Astrocyte (in vitro differentiated cells and primary cell): ENCODE measurements at regions not wholly inside any gene's neighbourhood (a gene's known extent, or its start where the extent isn't known, plus 50 kb on each side); places are given as distances from the start of the nearest gene placed in this dataset.

Experiments
- DNase-seq: peaks from one replicate; pipeline ENCODE4 v3.0.0-alpha.2; 2010; ENCODE audit warnings: low read depth
- FAIRE-seq: peaks from 2 replicates; lab custom pipeline; 2011; peaks lifted over from hg19 to GRCh38; lab: Jason Lieb, UNC
- H2AFZ ChIP-seq: 2 replicates; pipeline ENCODE4 v1.6.0; 2012; ENCODE audit warnings: low read depth, low read length, inconsistent platforms
- H3K27ac ChIP-seq: 2 replicates; pipeline ENCODE4 v1.5.1; 2011; ENCODE audit warnings: low read depth, low read length, inconsistent platforms
- H3K27me3 ChIP-seq: 2 replicates; pipeline ENCODE4 v1.6.0; 2011; ENCODE audit warnings: low read length, inconsistent platforms; ENCODE audit not compliant: insufficient read depth
- H3K36me3 ChIP-seq: 2 replicates; pipeline ENCODE4 v1.5.1; 2011; ENCODE audit warnings: low read length, inconsistent platforms; ENCODE audit not compliant: insufficient read depth
- H3K4me1 ChIP-seq: 2 replicates; pipeline ENCODE4 v1.5.1; 2011; ENCODE audit warnings: low read length, inconsistent platforms; ENCODE audit not compliant: insufficient read depth
- H3K4me2 ChIP-seq: 2 replicates; pipeline ENCODE4 v1.6.0; 2012; ENCODE audit warnings: low read length, inconsistent platforms
- H3K4me3 ChIP-seq: 2 replicates; pipeline ENCODE4 v1.5.1; 2011; ENCODE audit warnings: low read depth, mild to moderate bottlenecking, low read length, inconsistent platforms; ENCODE audit not compliant: insufficient read depth
- H3K79me2 ChIP-seq: 2 replicates; pipeline ENCODE4 v1.6.0; 2012; ENCODE audit warnings: mild to moderate bottlenecking, low read length, inconsistent platforms; ENCODE audit not compliant: insufficient read depth
- H3K9ac ChIP-seq: 2 replicates; pipeline ENCODE4 v1.6.0; 2012; ENCODE audit warnings: mild to moderate bottlenecking, low read length, inconsistent platforms
- H3K9me3 ChIP-seq: 2 replicates; pipeline ENCODE4 v1.5.1; 2012; ENCODE audit warnings: low read depth, mild to moderate bottlenecking, low read length, inconsistent platforms; ENCODE audit not compliant: insufficient read depth
- H4K20me1 ChIP-seq: 2 replicates; pipeline ENCODE4 v1.6.0; 2012; ENCODE audit warnings: low read length, inconsistent platforms; ENCODE audit not compliant: insufficient read depth
- H3K27ac Mint-ChIP-seq: one replicate; pipeline ENCODE4 v1.8.0; 2021; ENCODE audit warnings: mild to moderate bottlenecking, mixed read lengths; ENCODE audit not compliant: unreplicated experiment
- H3K27me3 Mint-ChIP-seq: one replicate; pipeline ENCODE4 v1.8.0; 2021; ENCODE audit warnings: low read depth, mixed read lengths; ENCODE audit not compliant: unreplicated experiment
- H3K36me3 Mint-ChIP-seq: one replicate; pipeline ENCODE4 v1.8.0; 2021; ENCODE audit warnings: low read depth, mixed read lengths; ENCODE audit not compliant: unreplicated experiment
- H3K4me1 Mint-ChIP-seq: one replicate; pipeline ENCODE4 v1.8.0; 2021; ENCODE audit warnings: low read depth, mixed read lengths; ENCODE audit not compliant: unreplicated experiment
- H3K4me3 Mint-ChIP-seq: one replicate; pipeline ENCODE4 v1.8.0; 2021; ENCODE audit warnings: mild to moderate bottlenecking, moderate library complexity, mixed read lengths; ENCODE audit not compliant: unreplicated experiment
- H3K9me3 Mint-ChIP-seq: one replicate; pipeline ENCODE4 v1.8.0; 2021; ENCODE audit warnings: mild to moderate bottlenecking, mixed read lengths; ENCODE audit not compliant: unreplicated experiment
- EZH2 ChIP-seq: IDR thresholded peaks from 2 replicates; pipeline ENCODE4 v1.6.1; 2012; ENCODE audit warnings: mild to moderate bottlenecking, low read length, inconsistent platforms; ENCODE audit not compliant: insufficient read depth
- TF ChIP-seq, protein P1 (sequence below): IDR thresholded peaks from 2 replicates; pipeline ENCODE4 v1.5.1; 2011; ENCODE audit warnings: low read depth, mild to moderate bottlenecking, inconsistent platforms, low read length, moderate library complexity; ENCODE audit not compliant: insufficient read depth

DNA sequence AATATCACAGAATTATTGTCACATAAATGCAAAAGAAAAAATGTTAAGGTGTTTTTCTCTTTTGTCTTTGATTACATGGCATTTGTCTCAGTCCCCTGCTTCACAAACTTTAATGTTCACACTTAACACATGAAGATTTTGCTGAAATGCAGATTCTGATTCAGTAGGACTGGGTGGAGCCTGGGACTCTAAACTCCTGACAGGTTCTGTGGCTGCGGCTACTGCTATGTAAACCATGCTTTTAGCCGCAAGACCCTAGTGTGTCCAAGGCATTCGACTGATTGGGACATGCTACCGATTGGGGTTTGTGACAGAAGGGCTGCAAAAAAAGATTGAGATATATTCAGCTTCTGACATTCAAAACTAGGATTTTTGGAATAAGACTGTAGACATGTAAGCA lies 72.6 kb upstream of the SLC35F4 start:
- Mint-ChIP-seq H3K4me1 (no peaks in the 10 kb centered on the region), H3K9me3 (no peaks in the 10 kb centered on the region), H3K27me3 (no peaks in the 10 kb centered on the region), H3K27ac (no peak overlapping the region), H3K36me3 (no peaks in the 10 kb centered on the region), H3K4me3 (no peak overlapping the region)
- Histone ChIP-seq H3K79me2 (no peaks in the 10 kb centered on the region), H3K9me3 (no peaks in the 10 kb centered on the region), H3K27me3 (no peaks in the 10 kb centered on the region), H3K4me3 (no peak overlapping the region), H3K27ac (no peak overlapping the region), H3K4me1 (no peaks in the 10 kb centered on the region), H3K9ac (no peak overlapping the region), H4K20me1 (no peaks in the 10 kb centered on the region), H3K36me3 (no peaks in the 10 kb centered on the region), H3K4me2 (no peak overlapping the region), H2AFZ (no peak overlapping the region)
- DNase-seq: no peak
- no peak for FAIRE-seq
- TF ChIP-seq, protein P1, sequence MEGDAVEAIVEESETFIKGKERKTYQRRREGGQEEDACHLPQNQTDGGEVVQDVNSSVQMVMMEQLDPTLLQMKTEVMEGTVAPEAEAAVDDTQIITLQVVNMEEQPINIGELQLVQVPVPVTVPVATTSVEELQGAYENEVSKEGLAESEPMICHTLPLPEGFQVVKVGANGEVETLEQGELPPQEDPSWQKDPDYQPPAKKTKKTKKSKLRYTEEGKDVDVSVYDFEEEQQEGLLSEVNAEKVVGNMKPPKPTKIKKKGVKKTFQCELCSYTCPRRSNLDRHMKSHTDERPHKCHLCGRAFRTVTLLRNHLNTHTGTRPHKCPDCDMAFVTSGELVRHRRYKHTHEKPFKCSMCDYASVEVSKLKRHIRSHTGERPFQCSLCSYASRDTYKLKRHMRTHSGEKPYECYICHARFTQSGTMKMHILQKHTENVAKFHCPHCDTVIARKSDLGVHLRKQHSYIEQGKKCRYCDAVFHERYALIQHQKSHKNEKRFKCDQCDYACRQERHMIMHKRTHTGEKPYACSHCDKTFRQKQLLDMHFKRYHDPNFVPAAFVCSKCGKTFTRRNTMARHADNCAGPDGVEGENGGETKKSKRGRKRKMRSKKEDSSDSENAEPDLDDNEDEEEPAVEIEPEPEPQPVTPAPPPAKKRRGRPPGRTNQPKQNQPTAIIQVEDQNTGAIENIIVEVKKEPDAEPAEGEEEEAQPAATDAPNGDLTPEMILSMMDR: no peak
- TF ChIP-seq EZH2: no peak

DNA sequence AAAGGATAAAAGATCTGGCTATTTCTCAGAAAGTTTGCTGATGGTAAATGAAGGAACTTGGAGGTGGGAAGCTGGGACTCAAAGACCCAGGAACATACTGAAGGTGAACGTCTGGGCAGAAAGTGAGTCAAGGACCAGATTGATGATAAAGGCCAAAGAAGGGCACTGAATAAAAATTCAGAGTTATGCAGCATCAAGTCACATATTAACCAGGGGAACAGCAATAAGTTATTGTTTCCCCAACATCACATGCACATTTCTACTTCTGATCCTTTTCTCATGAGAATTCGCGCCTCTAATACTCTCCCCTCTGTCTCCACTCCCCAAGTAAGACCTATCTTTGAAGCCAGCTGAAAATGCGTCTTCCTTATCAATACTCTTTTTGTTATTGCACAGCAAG lies 71.8 kb upstream of the SLC35F4 start:
- Mint-ChIP-seq H3K27ac (no peak overlapping the region), H3K4me1 (no peaks in the 10 kb centered on the region), H3K27me3 (no peaks in the 10 kb centered on the region), H3K9me3 (no peaks in the 10 kb centered on the region), H3K4me3 (no peak overlapping the region), H3K36me3 (no peaks in the 10 kb centered on the region)
- TF ChIP-seq EZH2: no peak
- TF ChIP-seq, protein P1: no peak
- H3K4me1 ChIP-seq: no peaks in the 10 kb centered on the region
- no peaks in the 10 kb centered on the region for H4K20me1 ChIP-seq
- no peak for FAIRE-seq
- H2AFZ ChIP-seq: no peak overlapping the region
- no peak for DNase-seq
- H3K27me3 ChIP-seq: no peaks in the 10 kb centered on the region
- H3K4me3 ChIP-seq: no peak overlapping the region
- H3K4me2 ChIP-seq: no peak overlapping the region
- H3K9me3 ChIP-seq: no peaks in the 10 kb centered on the region
- H3K36me3 ChIP-seq: no peaks in the 10 kb centered on the region
- H3K79me2 ChIP-seq: no peaks in the 10 kb centered on the region
- H3K9ac ChIP-seq: no peak overlapping the region
- no peak overlapping the region for H3K27ac ChIP-seq

DNA sequence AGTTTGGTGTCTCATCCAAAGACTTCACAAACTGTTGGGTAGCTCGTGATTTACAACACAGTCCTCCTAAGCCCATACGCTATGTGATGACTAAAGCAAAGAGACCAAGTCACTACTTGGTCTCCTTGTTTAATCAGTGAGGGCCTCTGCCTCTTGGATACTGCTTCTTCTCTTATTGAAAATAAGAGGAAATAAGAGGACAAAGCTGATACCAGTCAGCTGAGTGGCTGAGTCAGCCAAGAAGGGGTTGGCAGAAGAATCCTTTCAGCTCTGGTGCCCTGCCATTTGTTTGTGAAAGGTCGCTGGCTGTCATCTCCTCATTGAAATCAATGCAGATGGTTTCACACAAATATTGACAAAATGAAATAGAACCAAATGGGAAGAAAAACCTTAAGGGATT lies 67.5 kb upstream of the SLC35F4 start:
- Mint-ChIP-seq H3K9me3 (no peaks in the 10 kb centered on the region), H3K36me3 (no peaks in the 10 kb centered on the region), H3K4me3 (no peak overlapping the region), H3K27me3 (peaks cover 1% of the 10 kb centered on the region), H3K27ac (no peak overlapping the region), H3K4me1 (no peaks in the 10 kb centered on the region)
- Histone ChIP-seq H3K9ac (no peak overlapping the region), H3K9me3 (no peaks in the 10 kb centered on the region), H3K4me2 (no peak overlapping the region), H3K79me2 (no peaks in the 10 kb centered on the region), H3K4me3 (no peak overlapping the region), H2AFZ (no peak overlapping the region), H3K36me3 (no peaks in the 10 kb centered on the region), H3K27me3 (no peaks in the 10 kb centered on the region), H3K4me1 (no peaks in the 10 kb centered on the region), H4K20me1 (no peaks in the 10 kb centered on the region), H3K27ac (no peak overlapping the region)
- DNase-seq (no peak), FAIRE-seq (no peak)
- TF ChIP-seq, protein P1: no peak
- no peak for TF ChIP-seq EZH2
